Endodermal cell (in vitro differentiated cells): ENCODE measurements at regions not wholly inside any gene's neighbourhood (a gene's known extent, or its start where the extent isn't known, plus 50 kb on each side); places are given as distances from the start of the nearest gene placed in this dataset.

Experiments
- DNase-seq: peaks from one replicate; pipeline ENCODE4 v3.0.0-alpha.2; 2017
- H3K27ac ChIP-seq: 2 replicates; pipeline ENCODE4 v1.5.1; 2013; ENCODE audit warnings: mild to moderate bottlenecking, low read depth, low read length, moderate library complexity
- H3K27me3 ChIP-seq: 2 replicates; pipeline ENCODE4 v1.6.1; 2013; ENCODE audit warnings: mild to moderate bottlenecking, low read length, moderate library complexity; ENCODE audit not compliant: insufficient read depth, control insufficient read depth, poor library complexity, severe bottlenecking
- H3K36me3 ChIP-seq: 2 replicates; pipeline ENCODE4 v1.7.0; 2013; ENCODE audit warnings: mild to moderate bottlenecking, low read length, moderate library complexity; ENCODE audit not compliant: control insufficient read depth, insufficient read depth
- H3K4me1 ChIP-seq: one replicate; pipeline ENCODE4 v1.7.0; 2013; ENCODE audit warnings: low read length; ENCODE audit not compliant: control insufficient read depth, insufficient read depth
- H3K4me3 ChIP-seq: 2 replicates; pipeline ENCODE4 v1.5.1; 2013; ENCODE audit warnings: mild to moderate bottlenecking, low read length, moderate library complexity
- H3K9ac ChIP-seq: 2 replicates; pipeline ENCODE4 v1.6.1; 2013; ENCODE audit warnings: mild to moderate bottlenecking, low read length, moderate library complexity; ENCODE audit not compliant: poor library complexity, severe bottlenecking; ENCODE audit errors: extremely low read depth
- H3K9me3 ChIP-seq: 2 replicates; pipeline ENCODE4 v1.6.1; 2013; ENCODE audit warnings: mild to moderate bottlenecking, low read length, moderate library complexity; ENCODE audit not compliant: control insufficient read depth
- H3K27ac Mint-ChIP-seq: 2 replicates; pipeline ENCODE4 v1.8.0; 2020; ENCODE audit warnings: mixed read lengths
- H3K27me3 Mint-ChIP-seq: 2 replicates; pipeline ENCODE4 v1.8.0; 2021; ENCODE audit warnings: mild to moderate bottlenecking, mixed read lengths; ENCODE audit not compliant: insufficient read depth
- H3K36me3 Mint-ChIP-seq: 2 replicates; pipeline ENCODE4 v1.8.0; 2020; ENCODE audit warnings: low read depth, mixed read lengths
- H3K4me1 Mint-ChIP-seq: 2 replicates; pipeline ENCODE4 v1.8.0; 2020; ENCODE audit warnings: mixed read lengths
- H3K4me3 Mint-ChIP-seq: 2 replicates; pipeline ENCODE4 v1.8.0; 2020; ENCODE audit warnings: mild to moderate bottlenecking, moderate library complexity, mixed read lengths
- H3K9me3 Mint-ChIP-seq: 2 replicates; pipeline ENCODE4 v1.8.0; 2020; ENCODE audit warnings: mild to moderate bottlenecking, mixed read lengths
- WGBS, 2 experiments: methylation state at CpG; one replicate each; pipeline versions ENCODE4 v1.1.5 to v1.1.7; 2013; ENCODE audit warnings: missing lambda C conversion rate in 2 of 2, mixed read lengths in 1 of 2; ENCODE audit not compliant: insufficient coverage in 1 of 2, insufficient read length in 1 of 2; 5-methylcytosine and 5-hydroxymethylcytosine counted together
- TF ChIP-seq, protein P1 (sequence below): fragments of 200-600 bp; sonication (generic); conservative IDR thresholded peaks from 2 replicates; pipeline ENCODE4 v1.5.0; 2021; ENCODE audit warnings: antibody characterized with exemption, mild to moderate bottlenecking

DNA sequence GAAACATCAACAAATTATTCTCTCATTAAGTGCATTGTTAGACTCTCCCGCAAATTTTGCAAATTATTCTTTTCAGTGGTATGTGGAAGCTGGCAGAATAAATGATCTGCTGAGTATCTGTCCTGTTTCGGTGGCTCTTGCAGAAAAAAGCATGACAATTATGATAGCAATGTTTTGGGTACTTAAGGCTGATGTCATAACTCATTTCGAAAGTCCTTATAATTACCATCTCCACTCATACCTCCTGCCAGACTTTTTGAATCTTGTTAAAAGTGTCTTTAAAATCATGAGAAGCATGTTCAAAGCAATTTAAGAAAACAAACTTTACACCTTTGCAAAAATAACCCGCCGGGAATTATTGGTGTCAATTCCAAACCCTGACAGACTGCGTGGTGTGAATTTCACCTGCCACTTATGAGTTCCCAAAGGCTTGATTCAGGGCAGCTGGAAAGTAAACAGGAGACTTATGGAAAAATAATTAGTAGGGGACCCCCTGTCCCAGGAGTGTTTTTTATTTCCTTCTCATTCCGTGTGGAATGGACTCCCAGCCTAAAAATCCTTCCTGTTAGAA is 87.6 kb upstream of the E2F3 start:
- peaks cover 5% of the 10 kb centered on the region for H3K9me3 Mint-ChIP-seq
- Histone ChIP-seq H3K4me3 (no peak overlapping the region), H3K36me3 (no peaks in the 10 kb centered on the region), H3K27me3 (no peaks in the 10 kb centered on the region), H3K9ac (no peak overlapping the region), H3K4me1 (peaks cover 9% of the 10 kb centered on the region), H3K27ac (no peak overlapping the region), H3K9me3 (peaks cover 8% of the 10 kb centered on the region)
- WGBS, 2 experiments = 92 to 94% methylated on average over 2 to 7 of the region's 7 CpGs
- H3K27me3 Mint-ChIP-seq = no peaks in the 10 kb centered on the region
- H3K4me3 Mint-ChIP-seq = no peak overlapping the region
- no peak for DNase-seq
- no peaks in the 10 kb centered on the region for H3K36me3 Mint-ChIP-seq
- TF ChIP-seq, protein P1, sequence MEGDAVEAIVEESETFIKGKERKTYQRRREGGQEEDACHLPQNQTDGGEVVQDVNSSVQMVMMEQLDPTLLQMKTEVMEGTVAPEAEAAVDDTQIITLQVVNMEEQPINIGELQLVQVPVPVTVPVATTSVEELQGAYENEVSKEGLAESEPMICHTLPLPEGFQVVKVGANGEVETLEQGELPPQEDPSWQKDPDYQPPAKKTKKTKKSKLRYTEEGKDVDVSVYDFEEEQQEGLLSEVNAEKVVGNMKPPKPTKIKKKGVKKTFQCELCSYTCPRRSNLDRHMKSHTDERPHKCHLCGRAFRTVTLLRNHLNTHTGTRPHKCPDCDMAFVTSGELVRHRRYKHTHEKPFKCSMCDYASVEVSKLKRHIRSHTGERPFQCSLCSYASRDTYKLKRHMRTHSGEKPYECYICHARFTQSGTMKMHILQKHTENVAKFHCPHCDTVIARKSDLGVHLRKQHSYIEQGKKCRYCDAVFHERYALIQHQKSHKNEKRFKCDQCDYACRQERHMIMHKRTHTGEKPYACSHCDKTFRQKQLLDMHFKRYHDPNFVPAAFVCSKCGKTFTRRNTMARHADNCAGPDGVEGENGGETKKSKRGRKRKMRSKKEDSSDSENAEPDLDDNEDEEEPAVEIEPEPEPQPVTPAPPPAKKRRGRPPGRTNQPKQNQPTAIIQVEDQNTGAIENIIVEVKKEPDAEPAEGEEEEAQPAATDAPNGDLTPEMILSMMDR = no peak
- H3K4me1 Mint-ChIP-seq = peaks cover 11% of the 10 kb centered on the region
- H3K27ac Mint-ChIP-seq = no peak overlapping the region

GRCh38 chr6:20314866-20315845 is 86.5 kb upstream of the E2F3 start:
- WGBS, 2 experiments = 95% methylated on average over 2 to 4 of the region's 4 CpGs
- Histone ChIP-seq H3K4me3 (no peak overlapping the region), H3K4me1 (peaks cover 9% of the 10 kb centered on the region), H3K27ac (no peak overlapping the region), H3K36me3 (no peaks in the 10 kb centered on the region), H3K9ac (no peak overlapping the region), H3K9me3 (peaks cover 2% of the 10 kb centered on the region), H3K27me3 (no peaks in the 10 kb centered on the region)
- H3K27me3 Mint-ChIP-seq = no peaks in the 10 kb centered on the region
- H3K4me1 Mint-ChIP-seq = peaks cover 11% of the 10 kb centered on the region
- no peak overlapping the region for H3K4me3 Mint-ChIP-seq
- H3K9me3 Mint-ChIP-seq = peaks cover 13% of the 10 kb centered on the region
- H3K27ac Mint-ChIP-seq = no peak overlapping the region
- no peaks in the 10 kb centered on the region for H3K36me3 Mint-ChIP-seq
- DNase-seq = no peak
- TF ChIP-seq, protein P1 = no peak

DNA sequence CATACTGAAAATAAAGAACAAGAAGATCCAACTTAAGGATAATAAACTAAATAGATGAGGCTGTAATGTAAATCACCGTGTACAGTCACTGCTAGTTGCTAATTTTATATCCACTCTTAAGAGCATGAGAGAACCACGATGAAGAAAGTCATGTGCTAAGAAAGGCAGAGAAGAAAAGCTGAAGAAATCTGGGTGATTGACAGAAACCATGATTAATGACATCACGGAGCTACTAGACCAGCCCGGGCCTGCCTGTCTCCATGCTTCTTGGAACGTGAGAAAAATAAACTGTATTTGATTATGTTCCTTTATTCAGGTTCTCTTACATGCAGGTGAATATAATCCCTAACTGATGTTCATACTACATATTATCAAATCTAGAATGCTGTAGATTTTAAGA is 84.2 kb upstream of the E2F3 start:
- peaks cover 9% of the 10 kb centered on the region for H3K4me1 ChIP-seq
- no peak for DNase-seq
- H3K27me3 Mint-ChIP-seq = no peaks in the 10 kb centered on the region
- no peaks in the 10 kb centered on the region for H3K36me3 Mint-ChIP-seq
- peaks cover 16% of the 10 kb centered on the region for H3K9me3 Mint-ChIP-seq
- no peaks in the 10 kb centered on the region for H3K9me3 ChIP-seq
- H3K9ac ChIP-seq = no peak overlapping the region
- H3K27ac ChIP-seq = no peak overlapping the region
- H3K36me3 ChIP-seq = no peaks in the 10 kb centered on the region
- 94 to 100% methylated on average over 3 to 4 of the region's 5 CpGs for WGBS, 2 experiments
- H3K27me3 ChIP-seq = no peaks in the 10 kb centered on the region
- TF ChIP-seq, protein P1 = no peak
- H3K4me3 ChIP-seq = no peak overlapping the region
- H3K4me3 Mint-ChIP-seq = no peak overlapping the region
- H3K27ac Mint-ChIP-seq = no peak overlapping the region
- H3K4me1 Mint-ChIP-seq = peaks cover 11% of the 10 kb centered on the region
